ENCODE measurements at regions not wholly inside any gene's neighbourhood (a gene's known extent, or its start where the extent isn't known, plus 50 kb on each side); places are given as distances from the start of the nearest gene placed in this dataset.

GRCh38 chr10:129184196-129184595 lies 282.8 kb upstream of the MGMT start:
- TF ChIP-seq CTCF (IDR thresholded peaks at IDR 0.05; ENCODE audit: borderline replicate concordance, extremely low read depth, low read length, poor library complexity, severe bottlenecking) (no peak), EZH2 (IDR thresholded peaks at IDR 0.05; ENCODE audit: borderline replicate concordance, low read depth, low read length, severe bottlenecking) (no peak)
